ENCODE measurements at regions not wholly inside any gene's neighbourhood (a gene's known extent, or its start where the extent isn't known, plus 50 kb on each side); places are given as distances from the start of the nearest gene placed in this dataset.

DNA sequence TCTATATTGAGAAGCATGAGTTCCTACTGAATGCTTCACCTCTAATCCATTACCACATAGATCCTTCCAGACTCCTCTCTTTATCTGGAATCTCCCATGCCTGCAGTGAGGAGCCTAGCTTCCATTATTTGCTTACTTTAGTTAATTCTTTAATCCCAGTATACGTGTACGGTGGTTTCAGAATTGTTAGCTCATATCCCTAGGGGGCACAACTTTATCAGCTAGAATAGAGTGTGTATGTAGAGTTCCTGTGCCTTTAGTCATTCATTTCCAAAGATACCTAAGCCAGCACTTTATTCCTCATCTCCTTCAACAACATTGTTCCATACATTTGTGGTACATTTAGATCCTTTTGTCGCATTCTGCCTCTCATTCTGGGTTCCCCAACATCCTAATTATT lies 226.0 kb downstream of the TJP1 start:
- Histone ChIP-seq H3K4me1 (no peaks in the 10 kb centered on the region), H3K27me3 (no peaks in the 10 kb centered on the region), H3K9me3 (no peaks in the 10 kb centered on the region), H3K27ac (no peak overlapping the region), H3K4me3 (no peak overlapping the region), H3K36me3 (no peaks in the 10 kb centered on the region)
- intact Hi-C loops (cut with DNase I; ENCODE audit: low total_unique reads): no loop called here
- no peak for DNase-seq
- TF ChIP-seq CTCF (IDR thresholded peaks at IDR 0.05) (no peak), POLR2A (IDR thresholded peaks at IDR 0.05) (no peak)

- H3K27me3 ChIP-seq: no peaks in the 10 kb centered on the region
- DNase-seq: no peak
- no peaks in the 10 kb centered on the region for H3K9me3 ChIP-seq
- no peak overlapping the region for H3K27ac ChIP-seq
- intact Hi-C loops (cut with DNase I; ENCODE audit: low total_unique reads): no loop called here
- no peak overlapping the region for H3K4me3 ChIP-seq
- TF ChIP-seq CTCF (IDR thresholded peaks at IDR 0.05) (no peak), POLR2A (IDR thresholded peaks at IDR 0.05) (no peak)
- no peaks in the 10 kb centered on the region for H3K4me1 ChIP-seq
- H3K36me3 ChIP-seq: no peaks in the 10 kb centered on the region
Observed at GRCh38 chr15:29593629-29594028, 228.6 kb downstream of the TJP1 start.

- intact Hi-C loops (cut with DNase I; ENCODE audit: low total_unique reads): no loop called here
- TF ChIP-seq CTCF (IDR thresholded peaks at IDR 0.05) (no peak), POLR2A (IDR thresholded peaks at IDR 0.05) (no peak)
- no peaks in the 10 kb centered on the region for H3K36me3 ChIP-seq
- no peaks in the 10 kb centered on the region for H3K9me3 ChIP-seq
- DNase-seq: no peak
- H3K4me3 ChIP-seq: no peak overlapping the region
- H3K27ac ChIP-seq: no peak overlapping the region
- H3K4me1 ChIP-seq: no peaks in the 10 kb centered on the region
- no peaks in the 10 kb centered on the region for H3K27me3 ChIP-seq
Observed at GRCh38 chr15:29593111-29593510, 229.2 kb downstream of the TJP1 start.

DNA sequence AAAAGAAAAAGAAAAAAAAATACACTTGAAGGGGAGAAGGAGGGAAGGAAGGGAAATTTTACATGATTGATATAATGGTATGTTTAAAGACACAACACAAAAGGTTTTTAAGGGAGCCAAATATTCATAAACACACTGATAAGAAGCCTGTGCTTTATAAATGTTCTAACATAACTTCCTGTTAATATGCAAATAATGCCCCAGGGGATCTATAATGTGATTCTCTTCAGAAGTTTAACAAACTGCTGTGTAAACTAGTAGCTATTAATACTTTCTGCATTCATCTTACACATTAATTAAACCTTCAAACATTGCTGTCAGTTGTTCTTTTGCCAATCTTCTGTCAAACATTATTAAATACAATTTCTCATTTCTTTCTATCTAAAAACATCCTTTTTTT lies 231.6 kb downstream of the TJP1 start:
- Histone ChIP-seq H3K4me3 (no peak overlapping the region), H3K4me1 (no peaks in the 10 kb centered on the region), H3K27me3 (no peaks in the 10 kb centered on the region), H3K36me3 (no peaks in the 10 kb centered on the region), H3K9me3 (no peaks in the 10 kb centered on the region), H3K27ac (no peak overlapping the region)
- intact Hi-C loops (cut with DNase I; ENCODE audit: low total_unique reads): no loop called here
- TF ChIP-seq CTCF (IDR thresholded peaks at IDR 0.05) (no peak), POLR2A (IDR thresholded peaks at IDR 0.05) (no peak)
- no peak for DNase-seq

GRCh38 chr15:29589975-29590374 lies 232.3 kb downstream of the TJP1 start:
- Histone ChIP-seq H3K27ac (no peak overlapping the region), H3K9me3 (no peaks in the 10 kb centered on the region), H3K4me3 (no peak overlapping the region), H3K4me1 (no peaks in the 10 kb centered on the region), H3K27me3 (no peaks in the 10 kb centered on the region), H3K36me3 (no peaks in the 10 kb centered on the region)
- no peak for DNase-seq
- TF ChIP-seq CTCF (IDR thresholded peaks at IDR 0.05): no peak
- no peak for TF ChIP-seq POLR2A (IDR thresholded peaks at IDR 0.05)
- intact Hi-C loops (cut with DNase I; ENCODE audit: low total_unique reads): no loop called here
